SK-N-SH (cell line): ENCODE measurements at regions not wholly inside any gene's neighbourhood (a gene's known extent, or its start where the extent isn't known, plus 50 kb on each side); places are given as distances from the start of the nearest gene placed in this dataset.

ENCODE experiments used
- CTCF ChIA-PET: fragments of 300-600, 350-600 bp; formaldehyde crosslinking; extraction: SDS; loops from one replicate; lab custom pipeline; 2021; lab: Yijun Ruan, JAX
- POLR2A ChIA-PET: fragments of 350-600 bp; sonication (Branson Sonifier 250); formaldehyde crosslinking; extraction: SDS; loops from one replicate; lab custom pipeline; 2020; ENCODE audit warnings: antibody characterized with exemption, inconsistent platforms; lab: Yijun Ruan, JAX
- DNase-seq: peaks from one replicate; pipeline ENCODE4 v3.0.0; 2012
- H2AFZ ChIP-seq: fragments of 200-600 bp; sonication (generic); 2 replicates; pipeline ENCODE4 v1.8.1; 2016; ENCODE audit warnings: antibody characterized with exemption, mild to moderate bottlenecking, low read depth
- H3F3A ChIP-seq: fragments of 200-600 bp; sonication (generic); replicated peaks from 2 replicates; pipeline ENCODE3; 2016; ENCODE audit warnings: antibody characterized with exemption, mild to moderate bottlenecking; ENCODE audit not compliant: insufficient read depth
- H3K27ac ChIP-seq, 2 experiments: fragments of 200-500 bp in 1 of 2; fragments of 200-600 bp in 1 of 2; sonication (Bioruptor generic) in 1 of 2; sonication (generic), shearing (Covaris generic) in 1 of 2; 2 replicates each; pipeline versions ENCODE4 v1.5.1 to v1.6.1; 2014 to 2016; ENCODE audit warnings: low read depth in 2 of 2, inconsistent platforms in 1 of 2, low read length in 1 of 2, mild to moderate bottlenecking in 1 of 2, mixed read lengths in 1 of 2
- H3K27me3 ChIP-seq: fragments of 200-600 bp; sonication (generic), shearing (Covaris generic); 2 replicates; pipeline ENCODE4 v1.6.1; 2016; ENCODE audit warnings: mixed run types; ENCODE audit not compliant: insufficient read depth
- H3K36me3 ChIP-seq, 2 experiments: fragments of 200-500 bp in 1 of 2; fragments of 200-600 bp in 1 of 2; sonication (Bioruptor generic) in 1 of 2; sonication (generic) in 1 of 2; replicated peaks in 1 of 2; 2 replicates each; pipeline versions ENCODE3 to v1.5.1; 2014 to 2016; ENCODE audit warnings: low read length in 1 of 2, mild to moderate bottlenecking in 1 of 2; ENCODE audit not compliant: insufficient read depth in 2 of 2, control insufficient read depth in 1 of 2
- H3K4me1 ChIP-seq, 2 experiments: fragments of 200-500 bp in 1 of 2; fragments of 200-600 bp in 1 of 2; sonication (Bioruptor generic) in 1 of 2; sonication (generic), shearing (Covaris generic) in 1 of 2; 2 replicates each; pipeline versions ENCODE4 v1.5.1 to v1.6.1; 2014 to 2016; ENCODE audit warnings: low read depth in 1 of 2, low read length in 1 of 2, mixed run types in 1 of 2; ENCODE audit not compliant: insufficient read depth in 2 of 2, control insufficient read depth in 1 of 2
- H3K4me2 ChIP-seq: fragments of 200-600 bp; sonication (generic), shearing (Covaris generic); 2 replicates; pipeline ENCODE4 v1.6.1; 2017; ENCODE audit warnings: mixed run types
- H3K4me3 ChIP-seq, 2 experiments: fragments of 200-500 bp in 1 of 2; fragments of 200-600 bp in 1 of 2; sonication (Bioruptor generic) in 1 of 2; sonication (generic), shearing (Covaris generic) in 1 of 2; 2 replicates each; pipeline versions ENCODE4 v1.5.1 to v1.8.1; 2014 to 2016; ENCODE audit warnings: low read depth in 2 of 2, inconsistent platforms in 1 of 2, low read length in 1 of 2, mild to moderate bottlenecking in 1 of 2, mixed read lengths in 1 of 2, moderate library complexity in 1 of 2
- H3K79me2 ChIP-seq: fragments of 200-600 bp; sonication (generic); 2 replicates; pipeline ENCODE4 v1.8.1; 2017; ENCODE audit warnings: mild to moderate bottlenecking; ENCODE audit not compliant: insufficient read depth
- H3K9ac ChIP-seq: fragments of 200-600 bp; sonication (generic); 2 replicates; pipeline ENCODE4 v1.6.1; 2017; ENCODE audit warnings: mixed run types
- H3K9me2 ChIP-seq: fragments of 200-600 bp; sonication (generic); 2 replicates; pipeline ENCODE4 v1.6.1; 2017; ENCODE audit warnings: mixed run types
- H3K9me3 ChIP-seq: fragments of 200-600 bp; sonication (generic); 2 replicates; pipeline ENCODE4 v1.6.1; 2017; ENCODE audit warnings: mixed run types, mild to moderate bottlenecking, moderate library complexity
- H4K20me1 ChIP-seq: fragments of 200-600 bp; sonication (generic); 2 replicates; pipeline ENCODE4 v1.6.1; 2017; ENCODE audit warnings: mild to moderate bottlenecking, mixed run types; ENCODE audit not compliant: insufficient read depth
- CHD2 ChIP-seq: fragments of 150-350 bp; IDR thresholded peaks from 2 replicates; pipeline ENCODE4 v1.6.1; 2018; ENCODE audit warnings: low read length; ENCODE audit not compliant: partially characterized antibody
- ELF1 ChIP-seq: IDR thresholded peaks from 2 replicates; pipeline ENCODE4 v1.4.0; 2012
- EP300 ChIP-seq, 2 experiments: IDR thresholded peaks; 2 replicates each; pipeline versions ENCODE4 v1.4.0 to v1.6.1; 2012; ENCODE audit warnings: borderline replicate concordance in 1 of 2, low read depth in 1 of 2, low read length in 1 of 2
- EZH2phosphoT487 ChIP-seq: fragments of 200-600 bp; sonication (generic); IDR thresholded peaks from 2 replicates; pipeline ENCODE4 v1.6.1; 2017; ENCODE audit warnings: low read depth, mixed run types, mild to moderate bottlenecking, antibody characterized with exemption, moderate library complexity, borderline replicate concordance
- FOSL2 ChIP-seq: IDR thresholded peaks from 2 replicates; pipeline ENCODE4 v1.4.0; 2012; ENCODE audit warnings: low read depth, mild to moderate bottlenecking, moderate library complexity, borderline replicate concordance
- FOXJ3 ChIP-seq: sonication (generic); formaldehyde crosslinking; IDR thresholded peaks from 2 replicates; pipeline ENCODE4 v1.5.1; 2020; ENCODE audit warnings: mild to moderate bottlenecking, missing genetic modification reagents
- FOXM1 ChIP-seq: IDR thresholded peaks from 2 replicates; pipeline ENCODE4 v1.4.0; 2012; ENCODE audit warnings: low read depth, mild to moderate bottlenecking
- GABPA ChIP-seq: IDR thresholded peaks from 2 replicates; pipeline ENCODE4 v1.4.0; 2012; ENCODE audit warnings: low read depth, mild to moderate bottlenecking
- IRF3 ChIP-seq: fragments of 150-350 bp; IDR thresholded peaks from 2 replicates; pipeline ENCODE4 v1.6.1; 2016; ENCODE audit warnings: mild to moderate bottlenecking, low read depth, low read length
- JUND ChIP-seq: IDR thresholded peaks from 2 replicates; pipeline ENCODE4 v1.4.0; 2012
- MAX ChIP-seq: IDR thresholded peaks from 2 replicates; pipeline ENCODE4 v1.4.0; 2012; ENCODE audit warnings: low read depth
- NFIC ChIP-seq: IDR thresholded peaks from 2 replicates; pipeline ENCODE4 v1.4.0; 2012; ENCODE audit warnings: borderline replicate concordance
- POLR2AphosphoS5 ChIP-seq: IDR thresholded peaks from 2 replicates; pipeline ENCODE4 v1.6.1; 2012; ENCODE audit warnings: low read depth, low read length
- RCOR1 ChIP-seq: fragments of 150-350 bp; IDR thresholded peaks from 2 replicates; pipeline ENCODE4 v1.6.1; 2017; ENCODE audit warnings: antibody characterized with exemption, low read length
- REST ChIP-seq: IDR thresholded peaks from 2 replicates; pipeline ENCODE4 v1.6.1; 2012; ENCODE audit warnings: mild to moderate bottlenecking, low read depth, low read length, moderate library complexity
- RFX5 ChIP-seq: IDR thresholded peaks from 2 replicates; pipeline ENCODE4 v1.6.1; 2012; ENCODE audit warnings: mild to moderate bottlenecking, improper control_type of control experiment, low read length
- RXRA ChIP-seq: IDR thresholded peaks from 2 replicates; pipeline ENCODE4 v1.4.0; 2012; ENCODE audit warnings: low read depth, mild to moderate bottlenecking, borderline replicate concordance
- SMC3 ChIP-seq: IDR thresholded peaks from 2 replicates; pipeline ENCODE4 v1.6.1; 2012; ENCODE audit warnings: low read depth, low read length, improper control_type of control experiment
- TCF12 ChIP-seq: IDR thresholded peaks from 2 replicates; pipeline ENCODE4 v1.4.0; 2012
- TEAD4 ChIP-seq: IDR thresholded peaks from 2 replicates; pipeline ENCODE4 v1.4.0; 2012; ENCODE audit warnings: mild to moderate bottlenecking, borderline replicate concordance; ENCODE audit not compliant: insufficient read depth

GRCh38 chr12:28955931-28956330 lies 193.1 kb upstream of the FAR2 start:
- no peaks in the 10 kb centered on the region for H3K27me3 ChIP-seq
- no peak for DNase-seq
- no peak overlapping the region for H3K9ac ChIP-seq
- no peak overlapping the region for H3K4me3 ChIP-seq
- ChIA-PET POLR2A (no interaction called here), CTCF (interaction anchor here (1.6 kb wide), 1 partner anchor 7 kb away, joined by 4 read pairs; no protein-coding TSS in a partner anchor)
- H3K79me2 ChIP-seq: no peaks in the 10 kb centered on the region
- H4K20me1 ChIP-seq: no peaks in the 10 kb centered on the region
- no peak overlapping the region for H3K4me2 ChIP-seq
- no peaks in the 10 kb centered on the region for H3F3A ChIP-seq
- H2AFZ ChIP-seq: no peak overlapping the region
- H3K27ac ChIP-seq: no peak overlapping the region
- peaks cover 0 to 8% of the 10 kb centered on the region in 2 experiments; a peak in 1 of 4 replicates for H3K4me1 ChIP-seq
- no peak for TF ChIP-seq FOXM1
- TF ChIP-seq POLR2AphosphoS5: no peak
- TF ChIP-seq EP300 (IDR thresholded peaks at IDR 0.05; ENCODE audit: borderline replicate concordance in 1 of 2, low read depth in 1 of 2, low read length in 1 of 2): no peak
- no peak for TF ChIP-seq RXRA
- TF ChIP-seq IRF3: no peak
- no peak for TF ChIP-seq NFIC
- TF ChIP-seq EZH2phosphoT487: no peak
- TF ChIP-seq FOXJ3 (CRISPR knock-in tag): no peak
- TF ChIP-seq CHD2: no peak
- no peak for TF ChIP-seq TEAD4
- no peak for TF ChIP-seq GABPA
- no peak for TF ChIP-seq MAX
- no peak for TF ChIP-seq TCF12
- TF ChIP-seq RCOR1: no peak
- TF ChIP-seq REST: no peak
- no peak for TF ChIP-seq FOSL2
- no peak for TF ChIP-seq SMC3
- TF ChIP-seq JUND: no peak
- TF ChIP-seq ELF1: no peak
- TF ChIP-seq RFX5: no peak
- no peaks in the 10 kb centered on the region for H3K36me3 ChIP-seq
- H3K9me2 ChIP-seq: no peaks in the 10 kb centered on the region
- H3K9me3 ChIP-seq: no peaks in the 10 kb centered on the region
